HG02763 (cell line): ENCODE measurements at regions not wholly inside any gene's neighbourhood (a gene's known extent, or its start where the extent isn't known, plus 50 kb on each side); places are given as distances from the start of the nearest gene placed in this dataset.

ENCODE experiments used
- ATAC-seq: cut with Tn5 transposase; IDR thresholded peaks from one replicate; pipeline ENCODE4 v1.9.1; 2021; ENCODE audit warnings: mild to moderate bottlenecking, moderate library complexity; ENCODE audit not compliant: unreplicated experiment

DNA sequence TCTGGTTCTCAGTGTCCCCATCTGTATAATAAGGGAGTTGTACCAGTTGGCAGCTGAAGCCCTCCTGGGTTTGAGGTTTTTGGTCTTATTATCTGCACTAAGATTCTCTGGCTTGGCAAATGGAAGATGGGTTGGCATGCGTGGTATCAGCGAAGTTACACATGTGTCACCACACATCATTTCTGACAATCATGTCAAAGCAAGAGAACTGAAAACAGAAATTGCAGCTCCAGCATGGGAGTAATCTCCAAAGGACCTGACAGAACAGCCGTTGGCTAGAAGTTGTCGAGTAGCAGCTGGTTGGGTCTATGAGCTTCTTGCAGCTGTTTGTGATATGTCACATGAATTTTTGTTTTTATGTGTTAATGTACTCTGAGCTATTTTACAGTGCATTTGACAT lies 317.4 kb downstream of the SLC4A3 start:
- no peak for ATAC-seq

DNA sequence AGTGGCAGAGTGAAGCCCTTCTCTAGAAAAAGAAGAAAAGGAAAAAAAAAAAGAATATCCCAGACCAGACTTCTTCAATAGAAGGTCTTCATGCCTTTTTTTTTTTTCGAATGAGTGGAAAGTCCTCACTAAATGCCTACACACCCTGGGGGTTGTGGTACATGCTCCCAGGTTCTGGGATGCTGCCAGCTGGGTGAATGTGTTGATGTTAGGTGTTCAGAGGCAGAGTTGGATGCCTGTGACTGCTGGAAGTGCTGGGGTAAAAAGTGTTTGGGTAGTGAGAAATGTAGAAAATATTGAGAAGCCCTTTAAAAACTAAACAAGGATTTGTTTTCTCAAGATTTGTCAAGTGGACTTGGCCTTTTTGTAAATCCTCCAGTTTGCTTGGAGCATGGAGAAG lies 318.6 kb downstream of the SLC4A3 start:
- no peak for ATAC-seq

DNA sequence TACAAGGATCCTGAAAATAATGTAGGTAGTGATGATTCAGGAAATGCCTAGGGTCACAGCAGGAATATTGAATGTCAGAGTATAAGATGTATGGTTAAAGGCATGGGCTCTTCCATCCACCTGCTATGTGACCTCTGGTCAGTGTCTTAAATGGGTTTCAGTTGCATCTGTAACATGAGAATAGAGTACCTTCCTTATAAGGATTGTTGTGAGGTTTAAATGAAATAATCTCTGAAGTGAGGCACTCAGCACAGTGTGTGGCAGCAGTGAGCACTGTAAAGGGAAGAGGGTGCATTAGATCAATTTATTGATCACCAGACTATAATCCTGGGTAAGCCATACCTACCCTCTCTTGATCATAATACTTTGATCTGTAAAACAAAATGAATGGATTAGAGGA lies 319.1 kb downstream of the SLC4A3 start:
- no peak for ATAC-seq

DNA sequence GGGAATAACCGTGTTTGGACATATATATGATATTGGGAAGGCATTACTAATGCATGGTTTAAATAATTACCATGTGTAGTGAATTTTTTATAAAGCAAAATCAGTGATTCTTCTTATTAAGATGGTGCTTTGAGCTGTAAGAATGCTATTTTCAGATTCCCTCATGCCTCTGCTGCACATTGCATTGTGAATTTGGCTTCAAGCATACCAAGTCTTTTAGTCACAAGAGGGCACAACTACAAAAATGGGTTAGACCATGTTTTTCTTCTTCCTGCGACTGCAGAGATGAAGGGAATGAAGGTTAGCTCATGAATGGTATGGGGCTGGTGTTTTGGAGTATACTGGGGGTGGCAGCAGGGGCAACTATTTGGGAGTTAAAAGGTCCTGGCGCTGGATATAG lies 320.1 kb downstream of the SLC4A3 start:
- no peak for ATAC-seq

DNA sequence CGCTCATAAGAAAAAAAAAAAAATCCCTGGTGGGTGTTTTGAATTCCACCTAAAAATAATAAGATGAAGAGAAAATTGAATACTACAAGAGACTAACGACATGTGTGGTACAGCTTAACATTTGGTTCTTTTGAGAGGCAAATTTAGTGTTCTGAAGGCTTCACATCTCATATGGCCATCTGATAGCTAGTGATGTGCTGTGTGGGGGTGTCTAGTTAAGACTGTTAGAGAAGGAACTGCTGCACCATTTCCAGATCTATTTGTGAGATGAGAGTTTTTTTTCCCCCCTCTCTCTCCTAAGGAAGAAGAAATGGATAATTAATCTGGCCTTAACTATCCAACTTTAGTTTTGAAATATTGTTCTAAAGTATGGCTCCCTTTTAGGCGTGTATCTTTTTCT lies 321.6 kb downstream of the SLC4A3 start:
- ATAC-seq, result no peak

DNA sequence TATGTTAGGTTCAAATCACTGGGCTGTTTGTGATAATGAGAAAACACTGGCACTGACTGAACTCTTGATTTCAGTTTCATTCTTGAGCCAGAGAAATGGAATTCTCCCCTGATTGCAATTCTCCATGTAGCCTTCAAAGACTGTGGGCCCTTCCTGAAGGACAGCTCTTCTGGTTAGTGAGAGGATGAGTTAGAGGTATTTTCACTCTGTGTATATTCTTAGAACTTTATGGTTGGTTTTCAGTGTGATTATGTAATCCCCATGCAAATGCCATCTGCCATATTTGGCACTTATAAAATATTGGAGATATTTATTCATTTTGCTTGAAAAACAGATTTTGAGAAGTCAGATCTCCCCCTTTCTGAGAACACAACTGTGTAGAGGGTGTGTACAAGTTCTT lies 323.7 kb downstream of the SLC4A3 start:
- ATAC-seq, result no peak

DNA sequence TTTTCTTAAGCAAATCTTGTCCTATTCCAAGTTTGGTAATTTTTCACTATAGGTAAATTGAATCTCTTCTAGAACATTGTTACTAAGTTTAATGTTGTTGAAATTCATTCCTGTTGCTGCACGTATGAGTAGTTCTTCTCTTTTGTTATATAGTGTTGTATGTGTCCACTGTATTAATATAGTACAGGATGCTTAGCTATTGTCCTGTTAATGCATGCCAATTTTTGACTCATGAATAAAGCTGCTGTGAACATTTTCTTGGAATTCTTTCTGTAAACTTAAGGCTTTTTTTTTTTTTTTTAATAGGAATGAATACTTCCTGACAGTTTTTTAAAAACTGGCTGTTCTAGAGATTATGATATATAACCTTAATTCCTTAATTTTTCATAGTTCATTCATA lies 326.9 kb downstream of the SLC4A3 start:
- no peak for ATAC-seq

DNA sequence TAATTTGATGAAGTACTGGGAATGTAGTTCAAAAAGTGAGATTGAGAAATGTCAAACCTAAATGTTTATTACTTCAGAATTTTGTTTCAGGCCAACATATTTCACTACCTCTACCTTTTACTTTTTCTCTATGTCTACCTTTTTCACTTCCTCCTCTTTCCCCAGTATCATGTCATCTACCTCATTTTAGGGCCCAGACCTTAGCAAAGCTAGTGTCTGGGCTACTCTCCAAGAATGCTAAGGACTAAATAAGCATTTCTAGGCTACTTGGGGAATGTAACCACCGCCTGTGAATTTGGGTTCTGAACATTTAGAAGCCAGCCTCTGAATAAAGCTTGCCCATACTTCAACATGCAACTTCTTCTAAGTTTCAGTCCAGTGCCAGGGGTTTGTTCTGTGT lies 330.4 kb downstream of the SLC4A3 start:
- no peak for ATAC-seq

DNA sequence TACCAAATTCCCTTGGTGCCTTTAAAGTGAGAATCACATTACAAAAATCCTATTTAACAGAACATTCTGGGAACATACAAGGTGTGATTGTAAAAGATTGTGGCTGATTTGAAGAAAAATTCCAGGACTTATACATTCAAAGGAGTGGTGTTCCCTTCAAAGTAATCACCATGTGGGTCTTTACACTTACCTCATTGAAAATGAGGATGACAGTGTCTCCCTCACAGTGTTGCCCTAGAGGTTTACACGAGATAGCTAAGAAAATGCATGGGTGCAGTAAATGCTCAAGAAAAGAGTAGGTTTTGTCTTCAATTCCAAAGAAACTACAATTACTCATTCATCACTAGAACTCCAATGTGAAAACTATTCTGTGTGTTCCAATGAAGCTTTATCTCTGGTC lies 331.5 kb downstream of the SLC4A3 start:
- ATAC-seq, result no peak

DNA sequence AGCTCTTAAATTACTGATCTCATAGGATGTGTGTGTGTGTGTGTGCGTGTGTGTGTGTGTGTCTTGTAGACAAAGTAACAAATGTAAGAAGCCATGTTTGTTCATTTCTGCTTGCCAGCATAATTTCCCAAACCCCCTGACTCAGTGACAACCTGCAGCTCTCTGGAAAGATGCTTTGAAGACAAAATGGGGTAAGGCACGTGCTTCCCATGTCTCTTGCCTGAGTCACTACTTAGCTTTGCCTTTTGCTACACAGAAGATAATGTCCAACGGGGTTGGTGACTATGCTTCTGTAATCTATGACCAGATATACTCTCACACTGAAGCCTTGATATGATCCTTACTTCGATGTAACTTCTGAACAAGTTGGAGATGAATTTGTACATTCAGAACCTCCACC lies 332.0 kb downstream of the SLC4A3 start:
- ATAC-seq, result no peak

DNA sequence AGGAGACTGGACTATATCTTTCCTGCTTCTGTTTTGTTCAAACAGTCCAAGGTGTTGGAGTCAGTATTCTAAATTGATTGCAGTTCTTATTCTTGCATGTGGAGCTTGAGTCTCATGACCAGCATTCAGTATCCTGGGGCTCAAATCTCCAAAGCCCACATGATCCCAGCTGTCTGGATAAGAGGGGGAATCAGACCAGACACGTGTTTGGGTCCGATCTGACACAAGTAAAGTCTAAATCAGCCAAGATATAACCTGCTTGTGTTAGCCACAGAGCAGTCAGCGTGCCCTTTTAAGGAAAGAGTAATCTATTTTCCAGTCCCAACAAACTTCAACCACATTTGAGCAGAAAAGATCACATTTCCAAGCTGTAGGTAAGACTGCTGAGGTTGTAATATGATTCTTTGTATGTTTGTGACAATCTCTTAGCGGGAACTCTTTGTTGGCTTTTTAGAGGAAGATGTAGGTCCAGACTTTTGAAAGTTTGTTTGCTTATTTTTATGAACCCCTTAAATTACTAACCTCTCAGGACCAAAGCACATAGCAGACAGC lies 334.6 kb downstream of the SLC4A3 start:
- ATAC-seq, result no peak

DNA sequence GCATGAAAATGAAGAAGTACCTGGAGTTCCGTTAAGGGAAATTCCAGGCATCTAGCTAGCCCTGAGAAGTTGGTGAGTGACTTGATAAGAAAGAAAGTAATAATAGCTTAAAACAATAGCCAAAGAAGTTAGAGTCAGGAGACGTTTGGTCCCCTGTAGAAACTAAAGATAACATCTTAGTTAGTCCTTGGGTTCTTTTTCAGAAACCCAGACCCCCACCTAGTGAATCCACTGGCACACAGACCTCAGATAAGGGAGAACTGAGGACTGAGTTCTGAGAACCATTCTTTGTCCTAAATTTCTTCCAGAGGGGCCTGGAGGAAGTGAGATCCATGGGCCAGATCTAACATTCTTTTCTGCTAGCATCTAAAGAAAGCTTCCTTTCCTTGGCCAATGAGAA lies 335.4 kb downstream of the SLC4A3 start:
- no peak for ATAC-seq

DNA sequence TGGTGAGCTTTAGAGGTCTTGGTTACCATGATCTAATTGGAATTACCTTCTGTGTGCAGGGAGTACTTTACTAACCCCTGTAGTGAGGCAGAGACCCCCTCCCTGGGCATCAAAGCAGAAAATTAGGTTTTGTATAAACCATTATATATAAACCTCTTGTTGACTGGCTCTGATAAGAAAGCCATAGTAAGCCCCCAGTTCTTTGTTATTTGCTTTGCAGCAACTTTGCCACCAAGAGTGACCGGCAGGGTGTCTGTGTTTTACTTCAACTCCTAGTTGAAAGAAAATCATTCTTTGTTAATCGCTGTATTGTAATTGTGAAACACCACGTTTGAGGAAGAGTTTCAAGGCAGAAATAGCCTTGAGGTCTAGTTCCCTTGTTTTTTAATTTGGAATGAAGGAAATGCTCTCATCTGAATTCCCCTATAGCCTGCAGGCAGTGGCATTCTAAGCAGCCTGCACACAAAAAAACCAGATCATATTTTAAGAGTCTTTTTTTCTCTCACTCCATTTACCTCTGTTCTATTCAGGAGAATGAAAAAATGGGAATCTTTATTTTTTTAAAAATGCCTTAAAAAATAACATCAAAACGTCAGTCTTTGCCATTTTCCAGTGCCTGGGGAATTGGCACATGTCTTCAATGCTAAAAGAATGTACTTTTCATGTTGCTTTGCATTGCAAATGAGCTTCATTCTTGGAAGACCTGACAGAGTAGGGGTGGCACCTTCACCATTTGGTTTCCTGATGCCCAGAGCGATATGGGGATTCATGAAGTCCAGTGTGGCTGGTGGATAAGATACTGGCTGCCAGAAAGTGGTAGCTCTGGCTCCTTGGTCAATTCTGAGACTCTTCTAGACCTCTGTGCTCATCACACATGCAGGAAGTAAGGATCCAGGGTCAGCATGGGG lies 338.1 kb downstream of the SLC4A3 start:
- no peak for ATAC-seq

DNA sequence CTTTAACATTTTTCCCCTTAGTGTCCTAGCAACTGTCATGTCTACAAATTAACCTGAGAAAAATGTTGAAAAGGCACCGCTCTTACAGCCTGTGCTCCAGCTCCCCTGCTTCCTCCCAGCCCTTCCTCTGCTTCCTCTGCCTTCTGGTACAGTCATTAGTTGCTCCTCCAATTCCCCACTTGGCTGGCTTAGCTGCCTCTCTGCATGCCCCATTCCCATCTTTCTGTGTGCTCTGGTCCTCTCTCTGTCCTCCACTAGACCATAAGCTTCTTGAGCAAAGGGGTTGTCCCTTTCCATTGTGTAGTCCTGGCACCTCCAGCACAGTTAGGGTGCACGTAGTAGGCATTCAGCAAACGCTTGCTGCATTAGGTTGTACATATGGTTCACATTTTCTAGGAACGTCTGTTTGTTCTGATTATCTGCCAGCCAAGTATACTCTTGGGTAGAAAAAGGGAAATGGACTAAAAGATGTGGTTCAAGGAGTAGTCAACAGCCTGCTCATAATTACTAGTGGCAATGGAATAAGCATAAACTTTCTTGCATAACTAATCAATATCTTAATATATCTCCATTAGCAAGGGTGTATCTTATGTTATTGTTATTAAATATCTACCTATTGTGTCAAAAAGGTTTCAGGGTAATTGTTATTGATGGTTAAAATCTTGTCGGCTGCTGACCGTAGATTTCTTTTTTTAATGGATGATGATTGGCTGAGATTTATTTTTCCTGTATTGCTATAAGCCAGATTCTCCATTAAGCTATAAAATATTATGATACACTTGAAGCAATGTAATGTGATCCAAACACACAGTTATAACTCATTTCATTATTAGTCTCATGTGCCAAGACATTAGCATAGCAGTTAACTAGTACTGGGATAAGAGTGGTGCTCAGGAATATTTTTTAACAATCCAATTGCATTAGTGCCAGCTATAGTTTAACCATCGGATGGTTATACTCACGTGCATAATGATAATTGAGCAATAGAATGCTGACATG lies 340.1 kb downstream of the SLC4A3 start:
- no peak for ATAC-seq

DNA sequence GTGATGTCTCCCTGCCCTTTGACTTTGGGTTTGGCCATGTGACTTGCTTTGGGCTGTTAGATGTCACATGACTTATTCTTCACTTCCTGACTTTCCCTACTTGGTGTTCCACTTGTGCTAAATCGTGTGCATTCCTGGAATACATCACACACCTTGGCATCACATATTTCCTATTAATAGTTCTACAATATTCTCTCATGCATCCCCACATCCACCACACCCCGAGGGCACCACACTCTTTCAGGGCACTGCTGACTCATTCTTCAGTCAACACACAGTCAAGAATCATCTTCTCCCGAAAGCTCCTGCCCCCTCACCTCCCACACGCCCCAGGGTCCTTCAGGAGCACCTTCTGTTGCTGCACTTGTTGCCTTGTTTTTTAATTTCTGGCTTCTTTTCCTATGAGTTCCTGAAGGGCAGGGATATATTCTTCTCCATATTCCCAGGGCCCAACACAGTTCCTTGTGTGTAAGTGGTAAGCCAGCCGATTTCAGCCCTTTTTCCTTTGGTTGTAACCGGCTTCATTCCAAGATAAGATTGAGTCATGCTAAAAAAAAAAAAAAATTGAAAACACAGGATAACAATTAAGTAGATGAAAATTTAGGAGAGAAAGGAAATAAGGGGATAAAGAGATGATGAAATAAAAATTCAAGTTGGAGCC lies 341.4 kb downstream of the SLC4A3 start:
- no peak for ATAC-seq

DNA sequence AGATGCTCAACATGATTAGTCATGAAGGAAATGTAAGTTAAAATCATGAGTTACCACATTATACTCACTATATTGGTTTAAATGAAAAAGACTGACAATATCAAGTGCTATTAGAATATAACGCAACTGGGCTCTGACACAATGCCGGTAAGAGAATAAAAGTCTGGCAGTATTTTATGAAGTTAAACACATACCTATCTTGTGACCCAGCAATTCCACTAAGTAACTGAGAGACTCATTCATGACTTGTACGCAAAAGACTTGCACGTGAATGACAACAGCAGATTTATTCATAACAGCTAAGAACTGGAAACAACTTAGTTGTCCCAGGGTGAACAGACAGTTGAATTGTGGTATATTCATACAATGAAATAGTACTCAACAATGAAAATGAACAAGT lies 342.1 kb downstream of the SLC4A3 start:
- ATAC-seq, result no peak

DNA sequence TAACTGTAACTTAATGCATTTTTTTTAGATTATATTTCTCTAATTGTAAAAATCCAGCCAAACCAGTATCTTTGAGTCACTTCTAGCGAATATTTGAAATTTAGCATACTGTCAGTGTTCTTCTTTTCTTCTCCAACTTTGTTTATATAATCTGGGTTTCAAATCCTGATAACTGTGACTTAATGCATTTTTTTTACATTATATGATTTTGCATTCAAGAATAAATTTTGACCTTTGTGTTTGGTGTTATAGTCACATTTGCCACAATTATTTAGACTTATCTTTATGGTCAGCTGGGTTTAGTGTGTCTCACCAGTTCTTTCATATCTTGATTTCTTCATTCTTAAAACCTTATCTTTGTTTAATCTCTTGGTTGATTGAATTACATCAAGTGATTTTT lies 345.7 kb downstream of the SLC4A3 start:
- ATAC-seq, result no peak

DNA sequence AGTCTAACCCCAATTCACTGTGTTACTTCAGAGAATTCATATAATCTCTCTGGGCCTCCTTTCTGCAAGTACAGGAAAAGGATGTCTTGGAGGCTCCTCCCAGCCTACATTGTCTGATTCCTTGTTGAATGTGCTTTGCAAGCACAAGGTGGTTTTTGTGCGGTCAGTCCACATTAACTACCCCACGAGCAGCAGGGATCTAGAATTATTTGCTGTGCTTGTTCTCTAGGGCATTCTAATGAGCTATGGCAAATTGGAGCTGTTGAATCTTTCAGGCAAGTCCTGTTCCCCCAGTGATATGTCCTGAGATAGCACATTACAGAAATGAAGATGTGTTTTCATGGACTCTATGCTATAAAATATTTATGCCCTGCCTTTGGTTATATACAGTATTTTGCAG lies 349.4 kb downstream of the SLC4A3 start:
- ATAC-seq, result no peak

DNA sequence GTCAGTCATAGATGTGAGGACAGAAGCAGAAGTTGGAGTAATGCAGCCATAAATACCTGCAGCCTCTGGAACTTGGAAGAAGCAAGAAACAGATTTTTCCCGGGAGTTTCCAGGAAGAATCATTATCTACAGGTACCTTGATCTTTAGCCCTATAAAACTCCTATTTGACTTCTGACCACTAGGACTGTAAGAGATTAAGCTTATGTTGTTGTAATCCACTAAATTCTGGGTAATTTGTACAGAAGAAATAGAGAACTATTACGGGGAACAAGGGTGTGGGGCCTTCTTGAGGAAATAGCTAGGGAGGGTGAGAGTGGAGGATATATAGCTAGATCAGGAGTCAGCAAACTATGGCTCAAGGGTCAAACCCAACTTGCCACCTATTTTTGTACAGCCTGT lies 353.2 kb downstream of the SLC4A3 start:
- ATAC-seq, result no peak

DNA sequence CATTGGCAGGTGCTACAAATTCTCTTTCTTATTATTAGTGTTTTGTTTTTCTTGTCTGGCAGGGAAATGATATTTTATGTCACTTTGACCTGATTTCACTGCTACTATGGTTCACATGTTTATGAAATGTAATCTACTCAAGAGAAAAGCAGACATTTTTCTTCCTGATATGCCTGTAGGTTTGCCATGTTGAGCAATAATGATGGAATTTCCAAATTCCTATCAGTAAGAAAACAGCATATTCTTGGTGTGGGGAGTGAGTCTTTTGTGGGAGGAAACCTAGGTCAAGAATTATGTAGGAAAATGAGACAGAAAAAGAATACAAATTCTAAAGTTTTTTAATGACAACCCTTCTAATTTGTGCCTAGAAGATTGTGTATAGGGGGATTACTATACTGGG lies 356.4 kb downstream of the SLC4A3 start:
- ATAC-seq, result no peak

DNA sequence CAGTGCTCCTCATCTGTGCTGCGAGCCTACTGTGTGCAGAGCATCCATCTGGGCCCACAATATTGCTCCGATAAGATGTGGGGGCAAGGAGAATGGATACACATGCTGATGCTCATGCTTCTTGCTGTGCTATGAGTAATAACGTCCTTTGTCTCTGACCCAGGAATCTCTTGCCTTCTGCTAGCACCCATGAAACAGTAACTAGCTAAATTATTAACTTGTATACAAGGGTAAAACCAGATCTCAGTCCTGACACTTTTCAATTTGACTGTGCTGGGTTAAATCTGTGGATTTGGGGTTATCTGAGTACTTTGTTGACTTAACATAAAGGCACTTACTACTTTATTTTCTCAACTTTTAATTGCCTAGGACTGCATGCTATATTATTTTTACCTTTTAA lies 357.6 kb downstream of the SLC4A3 start:
- ATAC-seq, result no peak
